Cardiac muscle cell (in vitro differentiated cells and primary cell): ENCODE measurements at regions not wholly inside any gene's neighbourhood (a gene's known extent, or its start where the extent isn't known, plus 50 kb on each side); places are given as distances from the start of the nearest gene placed in this dataset.

Source experiments
- DNase-seq, 2 donors: peaks; one replicate each; pipeline versions ENCODE4 v3.0.0 to v3.0.0-alpha.2; 2010 to 2017; ENCODE audit warnings: low read depth in 1 of 2, low spot score in 1 of 2
- H3K27ac ChIP-seq: fragments of 200-600 bp; sonication (generic); 2 replicates; pipeline ENCODE4 v1.5.1; 2016
- H3K27me3 ChIP-seq: fragments of 200-600 bp; sonication (generic); 2 replicates; pipeline ENCODE4 v1.6.0; 2016; ENCODE audit warnings: control low read depth
- H3K36me3 ChIP-seq: fragments of 200-600 bp; sonication (generic); 2 replicates; pipeline ENCODE4 v1.5.1; 2016; ENCODE audit warnings: control low read depth
- H3K4me1 ChIP-seq: fragments of 200-600 bp; sonication (generic); 2 replicates; pipeline ENCODE4 v1.8.1; 2017; ENCODE audit warnings: low read depth, mild to moderate bottlenecking, mixed run types
- H3K4me3 ChIP-seq: fragments of 200-600 bp; sonication (generic); 2 replicates; pipeline ENCODE4 v1.5.1; 2016; ENCODE audit warnings: mild to moderate bottlenecking
- H3K9me3 ChIP-seq: fragments of 200-600 bp; sonication (generic); 2 replicates; pipeline ENCODE4 v1.5.1; 2017; ENCODE audit warnings: low read depth, mild to moderate bottlenecking, control low read depth
- CTCF ChIP-seq: IDR thresholded peaks from 2 replicates; pipeline ENCODE4 v1.5.1; 2012; ENCODE audit warnings: low read depth, mild to moderate bottlenecking, low read length

GRCh38 chr21:41029571-41029970, 138.4 kb upstream of the BACE2 start:
- TF ChIP-seq CTCF, result no peak
- H3K4me3 ChIP-seq, result no peak overlapping the region
- H3K36me3 ChIP-seq, result no peaks in the 10 kb centered on the region
- no peaks in the 10 kb centered on the region for H3K9me3 ChIP-seq
- H3K27ac ChIP-seq, result no peak overlapping the region
- DNase-seq, result no peak
- no peaks in the 10 kb centered on the region for H3K4me1 ChIP-seq
- H3K27me3 ChIP-seq, result no peaks in the 10 kb centered on the region

- no peak overlapping the region for H3K27ac ChIP-seq
- TF ChIP-seq CTCF, result no peak
- H3K9me3 ChIP-seq, result no peaks in the 10 kb centered on the region
- DNase-seq, result no peak
- H3K4me3 ChIP-seq, result no peak overlapping the region
- no peaks in the 10 kb centered on the region for H3K27me3 ChIP-seq
- no peaks in the 10 kb centered on the region for H3K36me3 ChIP-seq
- H3K4me1 ChIP-seq, result no peaks in the 10 kb centered on the region
Measured at GRCh38 chr21:41031701-41032220, 136.2 kb upstream of the BACE2 start.

GRCh38 chr21:41032541-41032940, 135.4 kb upstream of the BACE2 start:
- Histone ChIP-seq H3K27me3 (no peaks in the 10 kb centered on the region), H3K4me3 (no peak overlapping the region), H3K4me1 (no peaks in the 10 kb centered on the region), H3K9me3 (no peaks in the 10 kb centered on the region), H3K27ac (no peak overlapping the region), H3K36me3 (no peaks in the 10 kb centered on the region)
- no peak for TF ChIP-seq CTCF
- no peak for DNase-seq

- H3K9me3 ChIP-seq, result no peaks in the 10 kb centered on the region
- no peak overlapping the region for H3K4me3 ChIP-seq
- no peak overlapping the region for H3K27ac ChIP-seq
- DNase-seq, result no peak
- no peaks in the 10 kb centered on the region for H3K4me1 ChIP-seq
- no peaks in the 10 kb centered on the region for H3K36me3 ChIP-seq
- no peaks in the 10 kb centered on the region for H3K27me3 ChIP-seq
- TF ChIP-seq CTCF, result no peak
Measured at GRCh38 chr21:41037212-41037611, 130.7 kb upstream of the BACE2 start.

- no peaks in the 10 kb centered on the region for H3K27me3 ChIP-seq
- TF ChIP-seq CTCF, result no peak
Measured at GRCh38 chr21:41037936-41038335, 130.0 kb upstream of the BACE2 start.

GRCh38 chr21:41043014-41043413, 124.9 kb upstream of the BACE2 start:
- no peak for DNase-seq
- H3K27ac ChIP-seq, result no peak overlapping the region
- no peaks in the 10 kb centered on the region for H3K36me3 ChIP-seq
- TF ChIP-seq CTCF, result peak; percentile 13
- H3K4me1 ChIP-seq, result no peaks in the 10 kb centered on the region
- H3K9me3 ChIP-seq, result no peaks in the 10 kb centered on the region
- H3K4me3 ChIP-seq, result no peak overlapping the region
- H3K27me3 ChIP-seq, result peaks cover 4% of the 10 kb centered on the region

More at GRCh38 chr21:41037936-41038335, 130.0 kb upstream of the BACE2 start:
- Histone ChIP-seq H3K4me3 (no peak overlapping the region), H3K4me1 (no peaks in the 10 kb centered on the region), H3K27ac (no peak overlapping the region), H3K9me3 (no peaks in the 10 kb centered on the region), H3K36me3 (no peaks in the 10 kb centered on the region)
- no peak for DNase-seq
